Osteoblast (primary cell): ENCODE measurements at regions not wholly inside any gene's neighbourhood (a gene's known extent, or its start where the extent isn't known, plus 50 kb on each side); places are given as distances from the start of the nearest gene placed in this dataset.

Experiments used
- DNase-seq: peaks from one replicate; pipeline ENCODE4 v3.0.0; 2011; ENCODE audit warnings: low spot score, mixed read lengths; ENCODE audit not compliant: insufficient read length; ENCODE audit errors: missing footprints
- H2AFZ ChIP-seq: 2 replicates; pipeline ENCODE4 v1.6.0; 2011; ENCODE audit warnings: mild to moderate bottlenecking, low read length
- H3K27ac ChIP-seq: 2 replicates; pipeline ENCODE4 v1.5.1; 2011; ENCODE audit warnings: mild to moderate bottlenecking, low read depth, low read length, moderate library complexity
- H3K27me3 ChIP-seq: 2 replicates; pipeline ENCODE4 v1.6.0; 2012; ENCODE audit warnings: mild to moderate bottlenecking, control low read depth, inconsistent platforms, low read length, moderate library complexity; ENCODE audit not compliant: insufficient read depth
- H3K36me3 ChIP-seq: 2 replicates; pipeline ENCODE4 v1.5.1; 2011; ENCODE audit warnings: mild to moderate bottlenecking, low read length, control low read depth, moderate library complexity; ENCODE audit not compliant: insufficient read depth
- H3K4me1 ChIP-seq: 2 replicates; pipeline ENCODE4 v1.5.1; 2011; ENCODE audit warnings: mild to moderate bottlenecking, low read length, control low read depth, moderate library complexity; ENCODE audit not compliant: insufficient read depth
- H3K4me2 ChIP-seq: 2 replicates; pipeline ENCODE4 v1.6.0; 2011; ENCODE audit warnings: mild to moderate bottlenecking, low read length; ENCODE audit not compliant: insufficient read depth
- H3K4me3 ChIP-seq: fragments of 200-600 bp; sonication (generic); 3 replicates; pipeline ENCODE4 v1.5.1; 2012; ENCODE audit warnings: mild to moderate bottlenecking, low read length, inconsistent platforms; ENCODE audit not compliant: insufficient read depth
- H3K79me2 ChIP-seq: 2 replicates; pipeline ENCODE4 v1.6.0; 2012; ENCODE audit warnings: mild to moderate bottlenecking, low read length, control low read depth, inconsistent platforms; ENCODE audit not compliant: insufficient read depth
- H3K9me3 ChIP-seq: 2 replicates; pipeline ENCODE4 v1.5.1; 2011; ENCODE audit warnings: low read depth, low read length, control low read depth
- H4K20me1 ChIP-seq: 2 replicates; pipeline ENCODE4 v1.6.0; 2012; ENCODE audit warnings: mild to moderate bottlenecking, low read length, control low read depth; ENCODE audit not compliant: insufficient read depth
- TF ChIP-seq, protein P1 (sequence below): IDR thresholded peaks from 2 replicates; pipeline ENCODE4 v1.5.1; 2011; ENCODE audit warnings: mild to moderate bottlenecking, low read depth, low read length, moderate library complexity; ENCODE audit errors: extremely low read depth

DNA sequence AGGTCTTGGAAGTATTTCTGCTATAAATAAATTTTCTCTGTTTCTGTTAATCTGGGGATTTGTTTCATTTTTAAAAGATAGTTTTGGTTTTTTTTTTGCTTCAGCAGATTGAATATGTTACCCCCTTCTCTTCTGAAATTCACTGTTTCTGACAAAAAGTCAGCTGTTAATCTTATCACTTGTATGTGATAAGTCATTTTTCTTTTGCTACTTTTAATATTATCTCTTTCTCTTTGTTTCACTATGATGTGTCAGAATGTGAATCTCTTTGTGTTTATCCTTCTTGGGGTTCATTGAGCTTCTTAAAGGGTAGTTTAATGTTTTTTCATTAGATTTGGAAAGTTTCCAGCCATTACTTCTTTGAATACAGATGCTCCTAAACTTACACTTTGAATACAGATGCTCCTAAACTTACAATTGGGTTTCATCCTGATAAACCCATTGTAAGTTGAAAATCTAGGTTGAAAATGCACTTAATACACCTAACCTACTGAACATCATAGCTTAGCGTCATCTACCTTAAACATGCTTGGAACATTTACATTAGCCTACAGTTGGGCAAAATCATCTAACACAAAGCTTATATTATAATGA lies 154.2 kb upstream of the COL21A1 start:
- Histone ChIP-seq H4K20me1 (no peaks in the 10 kb centered on the region), H3K27ac (no peak overlapping the region), H3K4me2 (no peak overlapping the region), H3K27me3 (no peaks in the 10 kb centered on the region), H3K4me1 (no peaks in the 10 kb centered on the region), H3K4me3 (no peak overlapping the region), H3K79me2 (no peaks in the 10 kb centered on the region), H3K9me3 (no peaks in the 10 kb centered on the region), H2AFZ (no peak overlapping the region), H3K36me3 (no peaks in the 10 kb centered on the region)
- DNase-seq: peak; percentile 26
- TF ChIP-seq, protein P1, sequence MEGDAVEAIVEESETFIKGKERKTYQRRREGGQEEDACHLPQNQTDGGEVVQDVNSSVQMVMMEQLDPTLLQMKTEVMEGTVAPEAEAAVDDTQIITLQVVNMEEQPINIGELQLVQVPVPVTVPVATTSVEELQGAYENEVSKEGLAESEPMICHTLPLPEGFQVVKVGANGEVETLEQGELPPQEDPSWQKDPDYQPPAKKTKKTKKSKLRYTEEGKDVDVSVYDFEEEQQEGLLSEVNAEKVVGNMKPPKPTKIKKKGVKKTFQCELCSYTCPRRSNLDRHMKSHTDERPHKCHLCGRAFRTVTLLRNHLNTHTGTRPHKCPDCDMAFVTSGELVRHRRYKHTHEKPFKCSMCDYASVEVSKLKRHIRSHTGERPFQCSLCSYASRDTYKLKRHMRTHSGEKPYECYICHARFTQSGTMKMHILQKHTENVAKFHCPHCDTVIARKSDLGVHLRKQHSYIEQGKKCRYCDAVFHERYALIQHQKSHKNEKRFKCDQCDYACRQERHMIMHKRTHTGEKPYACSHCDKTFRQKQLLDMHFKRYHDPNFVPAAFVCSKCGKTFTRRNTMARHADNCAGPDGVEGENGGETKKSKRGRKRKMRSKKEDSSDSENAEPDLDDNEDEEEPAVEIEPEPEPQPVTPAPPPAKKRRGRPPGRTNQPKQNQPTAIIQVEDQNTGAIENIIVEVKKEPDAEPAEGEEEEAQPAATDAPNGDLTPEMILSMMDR: no peak

- peak; percentile 27 for DNase-seq
- no peaks in the 10 kb centered on the region for H3K4me1 ChIP-seq
- H3K36me3 ChIP-seq: no peaks in the 10 kb centered on the region
- TF ChIP-seq, protein P1: no peak
- H2AFZ ChIP-seq: no peak overlapping the region
- no peaks in the 10 kb centered on the region for H3K79me2 ChIP-seq
- H4K20me1 ChIP-seq: no peaks in the 10 kb centered on the region
- no peaks in the 10 kb centered on the region for H3K9me3 ChIP-seq
- no peak overlapping the region for H3K27ac ChIP-seq
- no peaks in the 10 kb centered on the region for H3K27me3 ChIP-seq
- H3K4me3 ChIP-seq: no peak overlapping the region
- no peak overlapping the region for H3K4me2 ChIP-seq
These were observed 152.9 kb upstream of the COL21A1 start for GRCh38 chr6:56400273-56400672.

DNA sequence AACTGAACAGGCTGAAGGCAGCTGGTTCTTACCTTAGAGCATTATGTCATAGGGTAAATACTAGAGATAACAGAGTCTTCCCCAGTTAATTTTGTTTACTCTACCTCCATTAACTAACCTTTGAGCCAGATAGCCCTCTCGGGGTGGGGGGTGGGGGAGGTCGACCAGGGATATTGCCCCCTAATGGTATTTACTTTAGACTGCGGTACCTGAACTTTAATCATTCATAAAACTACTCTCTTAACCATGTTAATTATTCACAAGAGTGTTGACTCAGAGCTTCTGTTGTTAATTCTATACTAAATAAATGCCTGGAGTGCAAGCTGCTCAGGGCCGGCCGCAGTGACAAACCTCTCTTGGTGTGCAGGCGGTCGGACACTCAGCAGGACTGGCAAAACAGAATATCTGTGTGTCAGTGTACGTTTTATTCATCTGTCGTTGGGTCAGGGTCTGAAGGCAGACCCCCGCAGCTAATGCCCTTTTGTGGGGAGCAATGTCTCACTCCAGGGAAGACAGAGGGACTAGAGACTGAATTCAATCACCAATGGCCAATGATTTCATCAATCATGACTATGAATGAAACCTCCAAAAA lies 152.4 kb upstream of the COL21A1 start:
- Histone ChIP-seq H3K9me3 (no peaks in the 10 kb centered on the region), H3K27me3 (no peaks in the 10 kb centered on the region), H2AFZ (no peak overlapping the region), H3K27ac (no peak overlapping the region), H3K4me1 (no peaks in the 10 kb centered on the region), H4K20me1 (no peaks in the 10 kb centered on the region), H3K4me2 (no peak overlapping the region), H3K36me3 (no peaks in the 10 kb centered on the region), H3K4me3 (no peak overlapping the region), H3K79me2 (no peaks in the 10 kb centered on the region)
- TF ChIP-seq, protein P1: no peak
- DNase-seq: no peak

- Histone ChIP-seq H4K20me1 (no peaks in the 10 kb centered on the region), H3K4me1 (no peaks in the 10 kb centered on the region), H3K27ac (no peak overlapping the region), H2AFZ (no peak overlapping the region), H3K79me2 (no peaks in the 10 kb centered on the region), H3K27me3 (no peaks in the 10 kb centered on the region), H3K4me2 (no peak overlapping the region), H3K36me3 (no peaks in the 10 kb centered on the region), H3K9me3 (no peaks in the 10 kb centered on the region), H3K4me3 (no peak overlapping the region)
- no peak for DNase-seq
- TF ChIP-seq, protein P1: no peak
These were observed 151.9 kb upstream of the COL21A1 start for GRCh38 chr6:56399250-56399671.
